ENCODE measurements at regions not wholly inside any gene's neighbourhood (a gene's known extent, or its start where the extent isn't known, plus 50 kb on each side); places are given as distances from the start of the nearest gene placed in this dataset.
A peak's percentile ranks its signal among the peaks of the same experiment; 100 is the strongest.
"Not testable (repeated sequence)": the region's sequence is repeated elsewhere in the genome, so short reads cannot be mapped to it uniquely, and the experiment has no call there.

DNA sequence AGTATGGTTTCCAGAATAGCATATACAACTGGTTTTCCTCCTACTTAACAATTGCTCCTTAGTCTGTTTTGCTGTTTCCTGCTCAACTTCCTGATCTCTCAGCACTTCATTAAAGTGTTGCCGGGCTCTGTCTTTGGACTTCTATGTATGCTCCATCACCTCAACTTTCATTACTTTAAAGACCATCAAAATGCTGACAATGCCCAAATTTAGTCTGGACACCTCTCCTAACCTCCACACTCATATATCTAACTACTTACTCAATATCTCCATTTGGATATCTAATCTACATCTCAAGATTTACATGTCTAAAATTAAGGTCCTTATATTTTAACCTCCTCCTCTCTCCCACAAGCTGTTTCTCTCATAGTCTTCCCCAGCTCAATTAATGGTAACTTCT lies 54.4 kb upstream of the LGR5 start:
- 24 to 58% methylated on average over 1 of the region's 1 CpG for WGBS, 2 donors
- no peak overlapping the region for H3K27ac ChIP-seq
- H3K36me3 ChIP-seq = no peaks in the 10 kb centered on the region
- H3K27me3 ChIP-seq = no peaks in the 10 kb centered on the region
- TF ChIP-seq, protein P1, sequence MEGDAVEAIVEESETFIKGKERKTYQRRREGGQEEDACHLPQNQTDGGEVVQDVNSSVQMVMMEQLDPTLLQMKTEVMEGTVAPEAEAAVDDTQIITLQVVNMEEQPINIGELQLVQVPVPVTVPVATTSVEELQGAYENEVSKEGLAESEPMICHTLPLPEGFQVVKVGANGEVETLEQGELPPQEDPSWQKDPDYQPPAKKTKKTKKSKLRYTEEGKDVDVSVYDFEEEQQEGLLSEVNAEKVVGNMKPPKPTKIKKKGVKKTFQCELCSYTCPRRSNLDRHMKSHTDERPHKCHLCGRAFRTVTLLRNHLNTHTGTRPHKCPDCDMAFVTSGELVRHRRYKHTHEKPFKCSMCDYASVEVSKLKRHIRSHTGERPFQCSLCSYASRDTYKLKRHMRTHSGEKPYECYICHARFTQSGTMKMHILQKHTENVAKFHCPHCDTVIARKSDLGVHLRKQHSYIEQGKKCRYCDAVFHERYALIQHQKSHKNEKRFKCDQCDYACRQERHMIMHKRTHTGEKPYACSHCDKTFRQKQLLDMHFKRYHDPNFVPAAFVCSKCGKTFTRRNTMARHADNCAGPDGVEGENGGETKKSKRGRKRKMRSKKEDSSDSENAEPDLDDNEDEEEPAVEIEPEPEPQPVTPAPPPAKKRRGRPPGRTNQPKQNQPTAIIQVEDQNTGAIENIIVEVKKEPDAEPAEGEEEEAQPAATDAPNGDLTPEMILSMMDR (IDR thresholded peaks at IDR 0.05) = no peak
- no peaks in the 10 kb centered on the region for H3K9me3 ChIP-seq
- H3K4me1 ChIP-seq = no peaks in the 10 kb centered on the region
- DNase-seq = no peak
- no peak for ATAC-seq
- intact Hi-C loops (cut with DNase I) = no loop called here
- H3K4me3 ChIP-seq = no peak overlapping the region

DNA sequence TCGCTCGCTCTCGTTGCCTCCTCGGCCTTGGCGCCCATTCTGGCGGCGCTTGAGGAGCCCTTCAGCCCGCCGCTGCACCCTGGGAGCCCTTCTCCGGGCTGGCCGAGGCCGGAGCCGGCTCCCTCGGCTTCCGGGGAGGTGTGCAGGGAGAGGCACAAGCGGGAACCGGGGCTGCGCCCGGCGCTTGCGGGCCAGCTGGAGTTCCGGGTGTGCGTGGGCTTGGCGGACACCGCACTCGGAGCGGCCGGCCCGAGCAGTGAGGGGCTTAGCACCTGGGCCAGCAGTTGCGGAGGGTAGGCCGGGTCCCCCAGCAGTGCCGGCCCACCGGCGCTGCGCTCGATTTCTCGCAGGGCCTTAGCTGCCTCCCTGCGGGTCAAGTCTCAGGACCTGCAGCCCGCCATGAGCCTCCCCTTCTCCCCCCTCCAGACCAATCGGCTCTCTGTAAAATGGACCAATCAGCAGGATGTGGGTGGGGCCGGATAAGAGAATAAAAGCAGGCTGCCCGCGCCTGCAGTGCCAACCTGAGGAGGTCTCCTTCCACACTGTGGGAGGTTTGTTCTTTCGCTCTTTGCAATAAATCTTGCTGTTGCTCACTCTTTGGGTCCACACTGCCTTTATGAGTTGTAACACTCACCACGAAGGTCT lies 62.8 kb upstream of the LGR5 start:
- H3K4me3 ChIP-seq; intact Hi-C loops (cut with DNase I); H3K27ac ChIP-seq; H3K36me3 ChIP-seq; H3K4me1 ChIP-seq; H3K9me3 ChIP-seq; H3K27me3 ChIP-seq: not testable (repeated sequence)
- 92% methylated on average over 43 to 45 of the region's 45 CpGs for WGBS, 2 donors
- DNase-seq (peak in 1 of 2 donors; percentile 4), ATAC-seq (peak in 1 of 8 donors; percentile 29)

DNA sequence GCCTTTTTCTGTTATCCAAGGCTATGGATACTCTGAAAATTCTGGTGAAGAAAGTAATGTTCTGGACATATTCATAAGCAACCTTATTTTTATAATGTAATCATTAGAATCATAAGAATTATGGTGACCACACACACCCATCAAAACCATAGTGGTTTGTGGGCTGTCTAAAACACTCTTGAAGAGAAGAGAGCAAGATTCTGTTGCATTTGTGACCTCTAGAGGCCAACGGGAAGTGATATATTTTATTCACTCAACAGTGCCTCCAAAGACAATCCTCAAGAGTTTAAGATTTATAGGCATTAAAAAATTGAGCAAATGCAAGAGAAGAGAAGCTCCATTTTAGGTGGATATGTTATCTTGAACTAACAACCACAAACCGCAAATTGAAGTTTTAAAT lies 68.5 kb upstream of the LGR5 start:
- H3K27me3 ChIP-seq = no peaks in the 10 kb centered on the region
- DNase-seq = no peak
- intact Hi-C loops (cut with DNase I) = no loop called here
- H3K36me3 ChIP-seq = no peaks in the 10 kb centered on the region
- H3K4me1 ChIP-seq = no peaks in the 10 kb centered on the region
- WGBS, 2 donors = 43 to 59% methylated on average over 2 of the region's 2 CpGs
- no peak overlapping the region for H3K27ac ChIP-seq
- ATAC-seq = no peak
- H3K4me3 ChIP-seq = no peak overlapping the region
- TF ChIP-seq, protein P1 (IDR thresholded peaks at IDR 0.05) = peak in 1 of 9 donors; percentile 9
- no peaks in the 10 kb centered on the region for H3K9me3 ChIP-seq

DNA sequence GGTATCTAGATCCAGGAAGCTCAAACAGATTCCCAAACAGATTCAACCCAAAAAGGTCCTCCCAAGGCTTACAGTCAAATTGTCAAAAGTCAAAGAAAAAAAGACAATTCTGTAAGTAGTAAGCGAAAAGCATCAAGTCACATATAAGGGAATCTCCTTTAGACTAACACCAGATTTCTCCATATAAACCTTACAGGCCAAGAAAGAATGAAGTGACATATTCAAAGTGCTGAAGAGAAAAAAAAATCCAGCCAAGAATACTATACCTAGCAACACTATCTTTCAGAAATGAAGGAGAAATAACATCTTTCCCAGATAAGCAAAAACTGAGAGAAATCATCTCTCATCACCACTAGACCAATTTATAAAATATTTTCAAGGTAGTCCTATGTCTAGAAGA lies 79.6 kb upstream of the LGR5 start:
- Histone ChIP-seq H3K36me3 (no peaks in the 10 kb centered on the region), H3K4me3 (no peak overlapping the region), H3K27ac (no peak overlapping the region), H3K27me3 (no peaks in the 10 kb centered on the region), H3K4me1 (no peaks in the 10 kb centered on the region), H3K9me3 (peaks cover 0 to 49% (median 16%) of the 10 kb centered on the region in 11 donors)
- intact Hi-C loops (cut with DNase I) = no loop called here
- no peak for DNase-seq
- no peak for ATAC-seq
- TF ChIP-seq, protein P1 (IDR thresholded peaks at IDR 0.05) = no peak
- 90 to 97% methylated on average over 1 of the region's 1 CpG for WGBS, 2 donors

DNA sequence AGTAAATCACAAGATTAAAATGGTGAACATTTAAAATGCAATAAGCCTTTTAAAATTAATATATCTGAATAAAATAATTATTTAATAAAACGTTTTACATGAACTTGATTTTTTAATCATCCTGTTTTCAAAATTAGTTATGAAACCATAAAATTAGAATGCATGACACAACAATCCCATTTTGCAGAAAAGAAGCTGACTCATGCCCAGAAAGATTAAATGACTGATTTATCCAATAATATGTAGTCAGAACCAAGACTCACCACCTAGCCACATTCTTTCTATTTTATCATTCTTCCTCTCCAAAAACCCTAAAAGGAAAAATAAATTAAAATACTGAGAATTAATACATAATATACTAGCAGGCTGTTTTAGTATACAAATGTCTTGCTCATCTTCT lies 83.0 kb upstream of the LGR5 start:
- intact Hi-C loops (cut with DNase I) = loop anchor here in 1 of 10 donors (5.0 kb wide), 1 partner anchor 49 kb away; no protein-coding TSS in a partner anchor
- TF ChIP-seq, protein P1 (IDR thresholded peaks at IDR 0.05) = no peak
- Histone ChIP-seq H3K4me1 (no peaks in the 10 kb centered on the region), H3K36me3 (no peaks in the 10 kb centered on the region), H3K27me3 (no peaks in the 10 kb centered on the region), H3K4me3 (no peak overlapping the region), H3K27ac (no peak overlapping the region), H3K9me3 (peaks cover 0 to 31% (median 15%) of the 10 kb centered on the region in 11 donors)
- WGBS, 2 donors = 0 to 1% methylated on average over 1 of the region's 1 CpG
- DNase-seq = no peak
- ATAC-seq = no peak
